WI38 (cell line): ENCODE measurements at regions not wholly inside any gene's neighbourhood (a gene's known extent, or its start where the extent isn't known, plus 50 kb on each side); places are given as distances from the start of the nearest gene placed in this dataset.

ENCODE experiments used
- H3K4me3 ChIP-seq: 2 replicates; pipeline ENCODE4 v1.5.1; 2011; ENCODE audit warnings: low read depth, mild to moderate bottlenecking, control low read depth, low read length
- CTCF ChIP-seq: IDR thresholded peaks from 2 replicates; pipeline ENCODE4 v1.5.1; 2012; ENCODE audit warnings: low read depth, mild to moderate bottlenecking, control low read depth, low read length

GRCh38 chr7:94258418-94259300 is 136.0 kb upstream of the COL1A2 start:
- no peak overlapping the region for H3K4me3 ChIP-seq
- no peak for TF ChIP-seq CTCF

DNA sequence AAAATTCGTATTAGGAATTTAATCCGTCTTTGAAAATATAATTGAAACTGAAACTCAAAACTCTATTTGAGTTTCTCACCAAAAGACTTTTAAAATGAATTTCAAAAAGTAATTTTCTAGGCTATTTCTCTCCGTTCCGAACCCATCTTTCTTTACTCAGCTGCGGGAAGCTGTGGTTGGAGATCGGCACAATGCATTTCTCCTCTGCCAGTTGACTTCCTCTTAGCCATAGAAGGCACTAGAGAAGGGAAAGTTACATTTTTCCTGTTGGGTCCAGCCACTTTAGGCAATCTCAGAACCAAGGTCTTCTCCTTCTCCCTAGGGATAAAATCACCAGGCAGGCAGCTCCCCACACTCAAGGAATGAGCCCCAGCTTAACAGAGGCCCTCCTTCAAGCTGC is 133.6 kb upstream of the COL1A2 start:
- no peak overlapping the region for H3K4me3 ChIP-seq
- TF ChIP-seq CTCF: no peak

DNA sequence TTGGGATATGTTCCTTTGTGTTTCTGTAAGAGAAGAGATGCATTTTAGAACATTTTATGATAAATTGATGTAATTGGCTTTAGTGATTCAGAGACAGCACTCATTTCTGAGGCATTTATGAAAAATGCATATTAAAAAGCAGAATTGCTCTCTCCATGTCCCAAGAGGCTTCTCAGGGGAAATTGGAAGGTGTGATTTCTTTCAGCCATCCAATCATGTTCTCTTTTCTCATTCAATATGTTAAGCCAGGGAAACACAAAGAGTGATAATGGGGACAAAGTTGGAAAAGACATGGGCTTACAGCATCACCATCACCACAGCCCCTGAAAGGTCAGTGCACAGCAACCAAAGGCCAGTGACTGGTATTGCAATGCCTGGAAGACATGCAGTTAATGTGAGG is 129.9 kb upstream of the COL1A2 start:
- TF ChIP-seq CTCF: no peak
- no peak overlapping the region for H3K4me3 ChIP-seq

DNA sequence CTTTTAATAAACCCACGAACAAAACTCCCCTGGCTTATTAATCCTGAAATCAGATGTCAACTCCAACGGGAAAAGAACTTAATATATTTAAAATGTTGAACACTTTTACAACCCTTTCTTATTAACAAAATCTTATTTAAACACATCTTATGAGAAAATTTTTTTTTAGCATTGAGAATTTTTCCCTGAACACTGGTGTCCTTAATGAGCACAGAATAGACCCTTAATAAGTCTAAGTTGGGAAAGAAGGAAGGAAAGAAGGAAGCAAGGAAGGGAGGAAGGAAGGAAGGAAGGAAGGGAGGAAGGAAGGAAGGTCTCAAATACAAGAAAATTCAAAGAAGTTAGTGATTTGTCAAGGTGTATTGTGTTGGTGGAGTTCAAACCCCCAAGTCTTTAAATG is 129.2 kb upstream of the COL1A2 start:
- TF ChIP-seq CTCF: no peak
- no peak overlapping the region for H3K4me3 ChIP-seq

- H3K4me3 ChIP-seq: no peak overlapping the region
- TF ChIP-seq CTCF: no peak
Observed at GRCh38 chr7:94266238-94266644, 128.5 kb upstream of the COL1A2 start.

- no peak overlapping the region for H3K4me3 ChIP-seq
- no peak for TF ChIP-seq CTCF
Observed at GRCh38 chr7:94270772-94271171, 123.9 kb upstream of the COL1A2 start.

- TF ChIP-seq CTCF: no peak
- H3K4me3 ChIP-seq: no peak overlapping the region
Observed at GRCh38 chr7:94272821-94273583, 121.7 kb upstream of the COL1A2 start.
